HCT116 (cell line): ENCODE measurements at regions not wholly inside any gene's neighbourhood (a gene's known extent, or its start where the extent isn't known, plus 50 kb on each side); places are given as distances from the start of the nearest gene placed in this dataset.

Experiments
- ATAC-seq: fragments of 200-7000 bp; cut with Tn5 transposase; 2 replicates; pipeline ENCODE4 v1.9.1; 2020; ENCODE audit warnings: mild to moderate bottlenecking, moderate library complexity
- BruUV-seq: library from RNA; stranded (reverse); fragments of 400-500 nt; replicated peaks from 2 replicates; lab custom pipeline; 2021; lab: Mats Ljungman, UMichigan
- CTCF ChIA-PET: fragments of 300-600 bp; sonication (Branson Sonifier 250); formaldehyde crosslinking; loops from one replicate; lab custom pipeline; 2021; ENCODE audit warnings: antibody characterized with exemption; lab: Charles Lee
- POLR2A ChIA-PET: fragments of 300-600, 350-600 bp; sonication (Branson Sonifier 250); formaldehyde crosslinking; loops from one replicate; lab custom pipeline; 2021; ENCODE audit warnings: antibody characterized with exemption; lab: Charles Lee
- RAD21 ChIA-PET, 2 experiments: fragments of 300-600 bp; sonication (Branson Sonifier 250); formaldehyde crosslinking; loops; one replicate each; lab custom pipeline; 2023; ENCODE audit warnings: low total read pairs in 2 of 2; ENCODE audit not compliant: uncharacterized antibody in 2 of 2, unreplicated experiment in 2 of 2, low non-redundant PET in 1 of 2; lab: Charles Lee
- DNase-seq: peaks from one replicate; pipeline ENCODE4 v3.0.0-alpha.2; 2010; ENCODE audit warnings: low read depth, low spot score
- H2AFZ ChIP-seq: fragments of 200-600 bp; shearing (Covaris generic), sonication (generic); 2 replicates; pipeline ENCODE4 v1.6.1; 2017; ENCODE audit warnings: low read depth, mixed run types, mixed read lengths, antibody characterized with exemption, low read length; ENCODE audit not compliant: poor library complexity, severe bottlenecking
- H3K27ac ChIP-seq: 2 replicates; pipeline ENCODE4 v1.5.1; 2012; ENCODE audit warnings: low read depth, low read length
- H3K27me3 ChIP-seq: fragments of 200-600 bp; sonication (generic); 2 replicates; pipeline ENCODE4 v1.6.1; 2016; ENCODE audit warnings: mixed run types, low read length, mixed read lengths; ENCODE audit not compliant: insufficient read depth
- H3K36me3 ChIP-seq, 2 experiments: fragments of 200-500 bp in 1 of 2; fragments of 200-600 bp in 1 of 2; sonication (Bioruptor generic) in 1 of 2; sonication (generic) in 1 of 2; 2 replicates each; pipeline versions ENCODE4 v1.5.1 to v1.6.1; 2014 to 2016; ENCODE audit warnings: low read length in 2 of 2, inconsistent platforms in 1 of 2, mixed read lengths in 1 of 2, mixed run types in 1 of 2; ENCODE audit not compliant: insufficient read depth in 2 of 2, control insufficient read depth in 1 of 2
- H3K4me1 ChIP-seq, 2 experiments: fragments of 200-600 bp in 1 of 2; sonication (generic) in 1 of 2; 2 replicates each; pipeline versions ENCODE4 v1.5.1 to v1.6.1; 2012 to 2017; ENCODE audit warnings: low read length in 2 of 2, inconsistent platforms in 1 of 2, mild to moderate bottlenecking in 1 of 2, mixed read lengths in 1 of 2, mixed run types in 1 of 2, moderate library complexity in 1 of 2; ENCODE audit not compliant: insufficient read depth in 2 of 2, control insufficient read depth in 1 of 2
- H3K4me2 ChIP-seq: fragments of 200-600 bp; sonication (generic); 2 replicates; pipeline ENCODE4 v1.6.1; 2017; ENCODE audit warnings: mixed run types, low read length, mixed read lengths
- H3K4me3 ChIP-seq, 2 experiments: fragments of 200-600 bp in 1 of 2; sonication (generic) in 1 of 2; replicated peaks in 1 of 2; 2 replicates each; pipeline ENCODE4 v1.5.1; 2011 to 2016; ENCODE audit warnings: low read length in 2 of 2, control low read depth in 1 of 2, low read depth in 1 of 2, mild to moderate bottlenecking in 1 of 2, mixed read lengths in 1 of 2, mixed run types in 1 of 2
- H3K79me2 ChIP-seq: fragments of 200-600 bp; sonication (generic); 2 replicates; pipeline ENCODE4 v1.6.1; 2017; ENCODE audit warnings: mild to moderate bottlenecking, mixed run types, low read length, moderate library complexity, mixed read lengths; ENCODE audit not compliant: insufficient read depth
- H3K9ac ChIP-seq: fragments of 200-600 bp; sonication (generic); 2 replicates; pipeline ENCODE4 v1.6.1; 2016; ENCODE audit warnings: low read length, mixed read lengths
- H3K9me2 ChIP-seq: fragments of 200-600 bp; sonication (generic), shearing (Covaris generic); 2 replicates; pipeline ENCODE4 v1.6.1; 2017; ENCODE audit warnings: mixed run types, mild to moderate bottlenecking, moderate library complexity; ENCODE audit not compliant: insufficient read depth
- H3K9me3 ChIP-seq, 2 experiments: fragments of 200-500 bp in 1 of 2; fragments of 200-600 bp in 1 of 2; sonication (Bioruptor generic) in 1 of 2; sonication (generic) in 1 of 2; 2 replicates each; pipeline ENCODE4 v1.6.1; 2014 to 2017; ENCODE audit warnings: low read length in 2 of 2, mixed read lengths in 2 of 2, inconsistent platforms in 1 of 2, low read depth in 1 of 2, mild to moderate bottlenecking in 1 of 2, mixed run types in 1 of 2, moderate library complexity in 1 of 2; ENCODE audit not compliant: control insufficient read depth in 1 of 2, insufficient read depth in 1 of 2
- H4K20me1 ChIP-seq: fragments of 200-600 bp; sonication (generic), shearing (Covaris generic); 2 replicates; pipeline ENCODE4 v1.6.1; 2017; ENCODE audit warnings: mixed run types, mild to moderate bottlenecking, moderate library complexity; ENCODE audit not compliant: insufficient read depth
- EZH2phosphoT487 ChIP-seq: fragments of 200-600 bp; IDR thresholded peaks from 2 replicates; pipeline ENCODE4 v1.6.1; 2018; ENCODE audit warnings: antibody characterized with exemption, borderline replicate concordance
- JUND ChIP-seq: IDR thresholded peaks from 2 replicates; pipeline ENCODE4 v1.6.1; 2012
- SP1 ChIP-seq: IDR thresholded peaks from 2 replicates; pipeline ENCODE4 v1.6.1; 2012; ENCODE audit warnings: low read depth
- SRF ChIP-seq: IDR thresholded peaks from 2 replicates; pipeline ENCODE4 v1.6.1; 2012; ENCODE audit warnings: low read depth
- TCF7L2 ChIP-seq: IDR thresholded peaks from 2 replicates; pipeline ENCODE4 v1.7.0; 2011; ENCODE audit warnings: borderline replicate concordance, inconsistent platforms; ENCODE audit not compliant: insufficient read depth, insufficient read length; ENCODE audit errors: extremely low read depth
- intact Hi-C: fragments of 100-400 bp; cut with micrococcal nuclease; formaldehyde crosslinking; loops from 2 replicates; pipeline ENCODE4 v1.10.0; 2022
- TF ChIP-seq, protein P1 (sequence below), 3 experiments: fragments of 200-600 bp in 1 of 3; sonication (generic) in 1 of 3; IDR thresholded peaks in 2 of 3; conservative IDR thresholded peaks in 1 of 3; 2 replicates each; pipeline ENCODE4 v1.5.1; 2012 to 2017; ENCODE audit warnings: low read depth in 2 of 3, low read length in 2 of 3, antibody characterized with exemption in 1 of 3, borderline replicate concordance in 1 of 3, control low read depth in 1 of 3, mild to moderate bottlenecking in 1 of 3, mixed read lengths in 1 of 3, mixed run types in 1 of 3, moderate library complexity in 1 of 3; ENCODE audit not compliant: insufficient read depth in 1 of 3
- TF ChIP-seq, protein P2 (sequence below): IDR thresholded peaks from 2 replicates; pipeline ENCODE4 v1.6.1; 2011; ENCODE audit warnings: mild to moderate bottlenecking, low read length, moderate library complexity; ENCODE audit not compliant: insufficient replicate concordance; ENCODE audit errors: extremely low read depth

DNA sequence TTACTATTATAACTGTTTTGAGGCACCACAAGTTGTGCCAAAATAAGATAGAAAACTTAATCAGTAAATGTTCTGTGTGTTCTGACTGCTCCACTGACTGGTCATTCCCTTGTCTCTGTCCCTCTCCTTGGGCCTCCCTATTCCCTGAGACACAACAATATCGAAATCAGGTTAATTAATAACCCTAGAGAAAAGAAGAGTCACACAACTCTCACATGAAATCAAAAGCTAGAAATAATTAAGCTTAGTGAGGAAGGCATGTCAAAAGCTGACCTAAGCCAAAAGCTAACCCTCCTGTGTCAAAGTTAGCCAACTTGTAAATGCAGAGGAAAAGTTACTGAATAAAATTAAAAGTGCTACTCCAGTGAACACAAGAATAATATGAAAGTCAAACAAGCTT lies 53.8 kb upstream of the CCDC196 start:
- Histone ChIP-seq H3K27ac (no peak overlapping the region), H4K20me1 (no peaks in the 10 kb centered on the region), H3K9ac (no peak overlapping the region), H3K27me3 (no peaks in the 10 kb centered on the region), H3K9me3 (peaks cover 0 to under 1% of the 10 kb centered on the region in 2 experiments; a peak in 2 of 4 replicates), H3K9me2 (no peaks in the 10 kb centered on the region), H3K4me1 (no peaks in the 10 kb centered on the region), H3K4me3 (no peak overlapping the region), H3K79me2 (no peaks in the 10 kb centered on the region), H3K36me3 (no peaks in the 10 kb centered on the region), H3K4me2 (no peak overlapping the region), H2AFZ (no peak overlapping the region)
- DNase-seq (no peak), ATAC-seq (no peak)
- no TSS peak for BruUV-seq
- ChIA-PET CTCF (interaction anchor here (1.0 kb wide), 1 partner anchor 29 kb away, joined by 3 read pairs; no protein-coding TSS in a partner anchor), RAD21 (no interaction called here), POLR2A (no interaction called here)
- TF ChIP-seq EZH2phosphoT487 (no peak), JUND (no peak), SRF (no peak), SP1 (no peak), TCF7L2 (no peak)
- TF ChIP-seq, protein P1, sequence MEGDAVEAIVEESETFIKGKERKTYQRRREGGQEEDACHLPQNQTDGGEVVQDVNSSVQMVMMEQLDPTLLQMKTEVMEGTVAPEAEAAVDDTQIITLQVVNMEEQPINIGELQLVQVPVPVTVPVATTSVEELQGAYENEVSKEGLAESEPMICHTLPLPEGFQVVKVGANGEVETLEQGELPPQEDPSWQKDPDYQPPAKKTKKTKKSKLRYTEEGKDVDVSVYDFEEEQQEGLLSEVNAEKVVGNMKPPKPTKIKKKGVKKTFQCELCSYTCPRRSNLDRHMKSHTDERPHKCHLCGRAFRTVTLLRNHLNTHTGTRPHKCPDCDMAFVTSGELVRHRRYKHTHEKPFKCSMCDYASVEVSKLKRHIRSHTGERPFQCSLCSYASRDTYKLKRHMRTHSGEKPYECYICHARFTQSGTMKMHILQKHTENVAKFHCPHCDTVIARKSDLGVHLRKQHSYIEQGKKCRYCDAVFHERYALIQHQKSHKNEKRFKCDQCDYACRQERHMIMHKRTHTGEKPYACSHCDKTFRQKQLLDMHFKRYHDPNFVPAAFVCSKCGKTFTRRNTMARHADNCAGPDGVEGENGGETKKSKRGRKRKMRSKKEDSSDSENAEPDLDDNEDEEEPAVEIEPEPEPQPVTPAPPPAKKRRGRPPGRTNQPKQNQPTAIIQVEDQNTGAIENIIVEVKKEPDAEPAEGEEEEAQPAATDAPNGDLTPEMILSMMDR (IDR thresholded peaks at IDR 0.05 in 2 of 3, conservative IDR thresholded peaks at IDR 0.05 in 1 of 3; ENCODE audit: borderline replicate concordance in 1 of 3, insufficient read depth in 1 of 3, low read depth in 2 of 3, low read length in 2 of 3): no peak
- TF ChIP-seq, protein P2, sequence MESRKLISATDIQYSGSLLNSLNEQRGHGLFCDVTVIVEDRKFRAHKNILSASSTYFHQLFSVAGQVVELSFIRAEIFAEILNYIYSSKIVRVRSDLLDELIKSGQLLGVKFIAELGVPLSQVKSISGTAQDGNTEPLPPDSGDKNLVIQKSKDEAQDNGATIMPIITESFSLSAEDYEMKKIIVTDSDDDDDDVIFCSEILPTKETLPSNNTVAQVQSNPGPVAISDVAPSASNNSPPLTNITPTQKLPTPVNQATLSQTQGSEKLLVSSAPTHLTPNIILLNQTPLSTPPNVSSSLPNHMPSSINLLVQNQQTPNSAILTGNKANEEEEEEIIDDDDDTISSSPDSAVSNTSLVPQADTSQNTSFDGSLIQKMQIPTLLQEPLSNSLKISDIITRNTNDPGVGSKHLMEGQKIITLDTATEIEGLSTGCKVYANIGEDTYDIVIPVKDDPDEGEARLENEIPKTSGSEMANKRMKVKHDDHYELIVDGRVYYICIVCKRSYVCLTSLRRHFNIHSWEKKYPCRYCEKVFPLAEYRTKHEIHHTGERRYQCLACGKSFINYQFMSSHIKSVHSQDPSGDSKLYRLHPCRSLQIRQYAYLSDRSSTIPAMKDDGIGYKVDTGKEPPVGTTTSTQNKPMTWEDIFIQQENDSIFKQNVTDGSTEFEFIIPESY: no peak
- intact Hi-C loops: no loop called here
